ENCODE measurements at regions not wholly inside any gene's neighbourhood (a gene's known extent, or its start where the extent isn't known, plus 50 kb on each side); places are given as distances from the start of the nearest gene placed in this dataset.

DNA sequence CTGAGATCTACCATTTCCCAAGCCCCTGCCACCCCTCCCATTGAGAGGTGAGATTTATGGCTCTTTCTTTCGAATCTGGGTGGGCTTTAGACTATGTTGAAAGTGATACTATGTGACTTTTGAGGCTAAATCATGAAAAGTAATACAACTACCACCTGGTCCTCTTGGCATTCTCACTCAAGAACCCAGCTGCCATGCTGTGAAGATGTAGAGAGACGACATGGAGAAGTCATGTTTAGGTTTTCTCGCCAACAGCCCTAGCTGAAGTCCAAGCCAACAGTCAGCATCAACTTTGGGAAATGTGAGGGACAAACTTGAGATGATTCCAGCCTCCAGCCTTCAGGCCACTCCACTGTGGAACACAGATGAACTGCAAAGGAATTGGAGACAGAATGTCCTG, 108.7 kb downstream of the SCP2D1 start:
- TF ChIP-seq CTCF (conservative IDR thresholded peaks at IDR 0.05) (no peak), ZFX (IDR thresholded peaks at IDR 0.05) (no peak)
- no peak overlapping the region for H3K27ac ChIP-seq

GRCh38 chr20:18922898-18923297, 109.3 kb downstream of the SCP2D1 start:
- H3K27ac ChIP-seq: no peak overlapping the region
- no peak for TF ChIP-seq ZFX (IDR thresholded peaks at IDR 0.05)
- TF ChIP-seq CTCF (conservative IDR thresholded peaks at IDR 0.05): no peak

GRCh38 chr20:18926965-18927364, 113.4 kb downstream of the SCP2D1 start:
- no peak overlapping the region for H3K27ac ChIP-seq
- TF ChIP-seq CTCF (conservative IDR thresholded peaks at IDR 0.05): no peak
- no peak for TF ChIP-seq ZFX (IDR thresholded peaks at IDR 0.05)

DNA sequence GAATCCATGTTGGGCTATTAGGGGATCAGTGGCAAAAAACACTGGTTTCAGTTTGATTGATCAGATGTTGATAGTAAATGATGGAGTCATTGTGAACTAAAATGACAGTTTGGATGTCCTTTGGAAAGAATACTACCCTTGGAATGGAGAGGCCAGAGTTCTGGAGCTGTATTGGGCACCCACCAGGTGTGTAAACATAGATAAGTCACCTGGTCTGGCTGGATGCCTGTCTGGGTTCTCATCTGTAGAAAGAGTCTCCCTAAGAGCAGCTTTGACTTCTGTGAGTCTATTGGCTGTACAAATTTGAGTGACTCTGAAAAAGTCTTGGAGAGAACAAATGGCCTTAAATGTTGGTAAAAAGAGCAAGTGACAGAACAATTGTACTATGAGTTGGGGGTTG, 115.0 kb downstream of the SCP2D1 start:
- TF ChIP-seq CTCF (conservative IDR thresholded peaks at IDR 0.05): no peak
- no peak for TF ChIP-seq ZFX (IDR thresholded peaks at IDR 0.05)
- no peak overlapping the region for H3K27ac ChIP-seq

GRCh38 chr20:18929800-18930199, 116.2 kb downstream of the SCP2D1 start:
- no peak for TF ChIP-seq CTCF (conservative IDR thresholded peaks at IDR 0.05)
- H3K27ac ChIP-seq: no peak overlapping the region

DNA sequence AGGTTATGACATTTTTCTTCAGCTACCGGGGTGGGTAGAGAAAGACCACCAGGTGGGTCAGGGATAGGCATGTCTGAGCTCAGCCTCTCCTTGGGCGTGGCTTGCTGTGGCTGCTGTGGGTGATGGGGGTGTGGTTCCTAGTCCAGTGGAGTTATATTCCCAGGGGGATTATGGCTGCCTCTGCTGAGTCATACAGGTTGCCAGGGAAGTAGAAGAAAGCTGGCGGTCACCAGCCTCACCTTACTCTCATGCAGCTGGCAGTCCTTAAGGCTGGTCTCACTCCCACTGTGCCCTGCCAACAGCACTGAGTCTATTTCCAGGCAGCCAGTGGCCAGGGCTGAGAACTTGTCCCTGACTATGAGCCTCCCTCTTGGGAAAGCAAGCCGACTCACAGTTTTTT, 130.0 kb downstream of the SCP2D1 start:
- no peak overlapping the region for H3K27ac ChIP-seq
- no peak for TF ChIP-seq ZFX (IDR thresholded peaks at IDR 0.05)

DNA sequence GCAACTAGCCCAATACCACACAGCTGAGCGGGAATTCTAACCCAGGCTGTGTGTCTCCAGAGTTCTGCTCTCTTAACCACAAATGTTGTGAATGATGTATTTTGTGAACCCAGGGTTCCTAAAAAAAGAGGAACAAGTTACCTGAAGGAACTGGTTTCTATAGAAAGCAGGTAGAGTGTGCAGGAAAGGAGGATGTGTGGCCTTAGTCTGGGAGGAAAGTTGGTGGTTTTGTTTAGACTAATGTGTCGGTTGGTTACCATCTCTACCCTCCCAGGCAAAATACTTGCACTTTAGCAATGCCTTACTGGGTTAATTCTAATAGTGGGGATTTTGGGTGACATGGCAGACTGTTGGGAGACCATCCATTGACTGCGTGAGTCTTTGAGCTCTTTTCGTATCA, 143.3 kb downstream of the SCP2D1 start:
- no peak for TF ChIP-seq ZFX (IDR thresholded peaks at IDR 0.05)
- TF ChIP-seq CTCF (conservative IDR thresholded peaks at IDR 0.05): no peak
- H3K27ac ChIP-seq: no peak overlapping the region

- no peak for TF ChIP-seq CTCF (conservative IDR thresholded peaks at IDR 0.05)
- TF ChIP-seq ZFX (IDR thresholded peaks at IDR 0.05): no peak
- H3K27ac ChIP-seq: no peak overlapping the region
Observed at GRCh38 chr20:18957328-18957727, 143.7 kb downstream of the SCP2D1 start.

Measured in C4-2B (cell line).